Ectodermal cell (in vitro differentiated cells): ENCODE measurements at regions not wholly inside any gene's neighbourhood (a gene's known extent, or its start where the extent isn't known, plus 50 kb on each side); places are given as distances from the start of the nearest gene placed in this dataset.

Experiments used
- H3K27ac ChIP-seq: 2 replicates; pipeline ENCODE4 v1.7.0; 2013; ENCODE audit warnings: mild to moderate bottlenecking, low read depth, low read length; ENCODE audit not compliant: insufficient read depth, poor library complexity, severe bottlenecking
- H3K27me3 ChIP-seq: 2 replicates; pipeline ENCODE4 v1.7.0; 2013; ENCODE audit warnings: mild to moderate bottlenecking, low read length; ENCODE audit not compliant: insufficient read depth, control insufficient read depth, poor library complexity, severe bottlenecking
- H3K36me3 ChIP-seq: one replicate; pipeline ENCODE4 v1.7.0; 2013; ENCODE audit warnings: low read length; ENCODE audit not compliant: control insufficient read depth, insufficient read depth
- H3K4me1 ChIP-seq: one replicate; pipeline ENCODE4 v1.7.0; 2013; ENCODE audit warnings: low read length; ENCODE audit not compliant: control insufficient read depth, insufficient read depth
- H3K4me3 ChIP-seq: 2 replicates; pipeline ENCODE4 v1.7.0; 2013; ENCODE audit warnings: low read depth, low read length, control low read depth; ENCODE audit not compliant: insufficient read depth
- H3K9me3 ChIP-seq: 2 replicates; pipeline ENCODE4 v1.7.0; 2013; ENCODE audit warnings: mild to moderate bottlenecking, low read length, moderate library complexity; ENCODE audit not compliant: control insufficient read depth
- WGBS, 2 experiments: methylation state at CpG; one replicate each; pipeline ENCODE4 v1.1.7; 2013; ENCODE audit warnings: missing lambda C conversion rate in 2 of 2; 5-methylcytosine and 5-hydroxymethylcytosine counted together

GRCh38 chr6:113651920-113652319 is 205.2 kb upstream of the MARCKS start:
- WGBS, 2 experiments, result 100% methylated on average over 1 of the region's 1 CpG; no CpG with 5 or more reads in 1 of the 2 experiments
- Histone ChIP-seq H3K4me3 (no peak overlapping the region), H3K36me3 (no peaks in the 10 kb centered on the region)

DNA sequence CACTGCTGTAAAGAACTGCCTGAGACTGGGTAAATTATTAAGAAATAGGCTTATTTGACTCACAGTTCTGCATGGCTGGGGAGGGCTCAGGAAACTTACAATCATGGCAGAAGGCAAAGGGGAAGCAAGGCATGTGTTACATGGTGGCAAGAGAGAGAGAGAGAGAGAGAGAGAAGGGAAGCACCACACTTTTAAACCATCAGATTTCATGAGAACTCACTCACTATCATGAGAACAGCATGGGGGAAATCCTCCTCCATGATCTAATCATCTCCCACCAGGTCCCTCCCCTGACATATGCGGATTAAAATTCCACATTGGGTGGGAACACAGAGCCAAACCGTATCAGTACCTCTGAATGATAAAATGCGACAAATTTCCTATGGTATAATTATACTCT is 203.9 kb upstream of the MARCKS start:
- H3K36me3 ChIP-seq, result no peaks in the 10 kb centered on the region
- H3K27me3 ChIP-seq, result no peaks in the 10 kb centered on the region
- no peak overlapping the region for H3K4me3 ChIP-seq
- no peak overlapping the region for H3K27ac ChIP-seq
- 95 to 98% methylated on average over 3 of the region's 3 CpGs for WGBS, 2 experiments
- no peaks in the 10 kb centered on the region for H3K4me1 ChIP-seq
- no peaks in the 10 kb centered on the region for H3K9me3 ChIP-seq

More at GRCh38 chr6:113651920-113652319, 205.2 kb upstream of the MARCKS start:
- no peak overlapping the region for H3K27ac ChIP-seq
- no peaks in the 10 kb centered on the region for H3K4me1 ChIP-seq
- no peaks in the 10 kb centered on the region for H3K9me3 ChIP-seq
- H3K27me3 ChIP-seq, result no peaks in the 10 kb centered on the region

DNA sequence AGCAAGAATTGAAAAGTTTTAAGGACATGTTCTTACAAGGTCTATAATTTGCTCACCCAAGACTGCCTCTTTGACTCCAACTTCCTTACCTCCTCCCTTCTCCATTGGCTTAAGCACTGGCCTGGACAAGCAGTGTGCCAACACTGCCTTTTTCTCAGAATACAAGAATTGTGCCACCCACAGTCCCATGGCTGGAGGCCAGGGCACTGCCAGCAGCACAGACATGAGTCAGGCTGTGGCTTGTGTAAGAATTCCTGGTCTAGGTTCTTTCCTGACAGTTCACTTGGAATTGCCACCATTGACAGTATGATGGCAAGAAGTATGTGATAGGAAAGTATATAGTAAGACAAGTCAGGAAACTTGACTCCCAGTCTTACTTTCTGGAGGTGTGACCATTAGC is 202.7 kb upstream of the MARCKS start:
- Histone ChIP-seq H3K9me3 (no peaks in the 10 kb centered on the region), H3K27ac (no peak overlapping the region), H3K4me3 (no peak overlapping the region), H3K36me3 (no peaks in the 10 kb centered on the region), H3K4me1 (no peaks in the 10 kb centered on the region), H3K27me3 (no peaks in the 10 kb centered on the region)

- no peaks in the 10 kb centered on the region for H3K4me1 ChIP-seq
- WGBS, 2 experiments, result 95 to 100% methylated on average over 2 of the region's 3 CpGs
- no peaks in the 10 kb centered on the region for H3K9me3 ChIP-seq
- no peaks in the 10 kb centered on the region for H3K27me3 ChIP-seq
- H3K27ac ChIP-seq, result no peak overlapping the region
- no peak overlapping the region for H3K4me3 ChIP-seq
- H3K36me3 ChIP-seq, result no peaks in the 10 kb centered on the region
Observed at GRCh38 chr6:113655761-113656160, 201.4 kb upstream of the MARCKS start.

DNA sequence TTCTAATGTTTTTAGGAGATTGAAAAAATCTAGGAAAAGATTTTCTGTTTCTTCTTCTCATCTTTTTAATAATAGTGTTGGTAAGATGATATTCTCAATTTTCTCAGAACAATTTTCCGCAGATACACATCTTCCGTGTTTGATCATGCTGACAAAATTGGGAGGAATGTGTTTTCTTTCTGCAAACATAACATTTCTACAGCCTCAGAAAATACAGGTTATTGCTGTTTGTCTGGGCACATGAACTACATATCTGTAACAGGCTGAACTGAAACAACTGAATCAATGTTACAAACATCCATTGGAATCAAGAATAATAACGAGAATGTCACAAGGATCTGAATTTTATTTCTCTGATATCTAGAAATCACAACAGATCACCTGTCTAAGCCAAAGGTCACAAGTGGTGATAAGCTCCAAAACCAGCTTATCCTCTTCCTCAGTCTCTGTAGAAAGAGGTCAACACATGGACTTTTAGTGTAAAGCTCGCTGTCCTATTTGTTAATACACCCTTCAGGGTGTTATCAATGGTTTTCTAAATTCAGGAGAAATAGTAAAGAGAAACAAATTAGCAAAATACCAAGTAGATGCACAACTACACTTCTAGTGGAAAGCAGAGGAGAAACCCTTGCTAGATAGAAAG is 197.3 kb upstream of the MARCKS start:
- no peaks in the 10 kb centered on the region for H3K36me3 ChIP-seq
- H3K4me3 ChIP-seq, result no peak overlapping the region
- 93 to 98% methylated on average over 2 to 4 of the region's 4 CpGs for WGBS, 2 experiments
- no peaks in the 10 kb centered on the region for H3K27me3 ChIP-seq
- H3K9me3 ChIP-seq, result no peaks in the 10 kb centered on the region
- no peaks in the 10 kb centered on the region for H3K4me1 ChIP-seq
- no peak overlapping the region for H3K27ac ChIP-seq

GRCh38 chr6:113660819-113661218 is 196.3 kb upstream of the MARCKS start:
- Histone ChIP-seq H3K36me3 (no peaks in the 10 kb centered on the region), H3K4me3 (no peak overlapping the region), H3K27me3 (no peaks in the 10 kb centered on the region), H3K9me3 (no peaks in the 10 kb centered on the region), H3K4me1 (no peaks in the 10 kb centered on the region), H3K27ac (no peak overlapping the region)
- WGBS, 2 experiments, result 93 to 100% methylated on average over 2 of the region's 2 CpGs

GRCh38 chr6:113662093-113662665 is 195.0 kb upstream of the MARCKS start:
- H3K36me3 ChIP-seq, result no peaks in the 10 kb centered on the region
- H3K9me3 ChIP-seq, result no peaks in the 10 kb centered on the region
- H3K4me1 ChIP-seq, result no peaks in the 10 kb centered on the region
- no peak overlapping the region for H3K27ac ChIP-seq
- no peaks in the 10 kb centered on the region for H3K27me3 ChIP-seq
- 95 to 100% methylated on average over 1 of the region's 3 CpGs for WGBS, 2 experiments
- no peak overlapping the region for H3K4me3 ChIP-seq

DNA sequence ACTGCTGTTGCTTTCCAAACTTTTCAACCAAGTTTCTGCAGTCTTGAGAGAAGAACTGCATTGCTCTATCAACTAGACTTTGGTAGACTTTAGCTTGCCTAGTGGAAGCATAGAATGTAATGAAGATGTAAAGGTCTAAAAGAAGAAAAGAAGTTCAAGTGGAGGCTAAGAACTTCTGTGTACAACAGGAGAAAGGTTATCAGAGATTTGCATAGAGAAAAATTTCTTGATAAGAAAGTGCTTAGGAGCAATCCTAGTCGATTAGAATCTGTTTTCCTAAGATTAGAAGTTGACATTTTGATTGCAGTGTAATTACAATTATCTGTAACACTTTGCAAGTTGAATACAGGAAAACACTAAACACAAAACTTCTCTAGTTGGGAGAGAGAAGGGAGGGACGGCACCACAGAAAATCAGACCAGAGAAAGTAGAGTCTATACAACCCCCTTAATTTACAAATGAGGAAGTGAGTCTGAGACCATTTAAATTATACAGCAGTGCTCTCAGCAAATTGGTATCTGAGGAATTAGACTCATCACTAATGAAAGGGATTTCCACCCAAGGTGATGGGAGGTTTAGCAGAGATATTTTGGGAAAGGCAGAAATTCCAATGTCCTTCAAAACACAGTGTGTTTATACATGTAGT is 194.3 kb upstream of the MARCKS start:
- WGBS, 2 experiments, result 83 to 85% methylated on average over 1 to 2 of the region's 2 CpGs
- H3K9me3 ChIP-seq, result no peaks in the 10 kb centered on the region
- H3K36me3 ChIP-seq, result no peaks in the 10 kb centered on the region
- H3K4me3 ChIP-seq, result no peak overlapping the region
- no peaks in the 10 kb centered on the region for H3K4me1 ChIP-seq
- H3K27me3 ChIP-seq, result no peaks in the 10 kb centered on the region
- no peak overlapping the region for H3K27ac ChIP-seq

- no peaks in the 10 kb centered on the region for H3K9me3 ChIP-seq
- WGBS, 2 experiments, result 100% methylated on average over 2 of the region's 2 CpGs; no CpG with 5 or more reads in 1 of the 2 experiments
Observed at GRCh38 chr6:113664909-113665308, 192.2 kb upstream of the MARCKS start.

GRCh38 chr6:113668641-113669408 is 188.3 kb upstream of the MARCKS start:
- Histone ChIP-seq H3K4me1 (peaks cover 16% of the 10 kb centered on the region), H3K4me3 (no peak overlapping the region), H3K9me3 (no peaks in the 10 kb centered on the region), H3K27ac (no peak overlapping the region), H3K36me3 (no peaks in the 10 kb centered on the region), H3K27me3 (no peaks in the 10 kb centered on the region)
- WGBS, 2 experiments, result 89 to 100% methylated on average over 1 of the region's 1 CpG

More at GRCh38 chr6:113664909-113665308, 192.2 kb upstream of the MARCKS start:
- Histone ChIP-seq H3K4me1 (peaks cover 4% of the 10 kb centered on the region), H3K27me3 (no peaks in the 10 kb centered on the region), H3K36me3 (no peaks in the 10 kb centered on the region), H3K4me3 (no peak overlapping the region), H3K27ac (no peak overlapping the region)
